Thoracic aorta (tissue), 2 donors: ENCODE measurements at regions not wholly inside any gene's neighbourhood (a gene's known extent, or its start where the extent isn't known, plus 50 kb on each side); places are given as distances from the start of the nearest gene placed in this dataset.

ENCODE experiments used
- ATAC-seq: fragments of 150-250 bp; one replicate; pipeline ENCODE4 v1.8.0; 2017; ENCODE audit warnings: low read depth; ENCODE audit not compliant: insufficient number of reproducible peaks, low FRiP score
- DNase-seq: peaks from one replicate; pipeline ENCODE4 v3.0.0-alpha.2; 2020; ENCODE audit warnings: low spot score
- H3K27ac ChIP-seq, 2 donors: fragments of 200-600 bp; sonication (generic); 1 replicate in 1 of 2; 2 replicates in 1 of 2; pipeline ENCODE4 v1.5.1; 2016; ENCODE audit warnings: mild to moderate bottlenecking in 2 of 2, moderate library complexity in 2 of 2
- H3K27me3 ChIP-seq: fragments of 200-600 bp; sonication (generic); replicated peaks from 2 replicates; pipeline ENCODE4 v1.6.0; 2016; ENCODE audit warnings: mild to moderate bottlenecking; ENCODE audit not compliant: insufficient read depth
- H3K36me3 ChIP-seq: fragments of 200-600 bp; sonication (generic); one replicate; pipeline ENCODE4 v1.5.1; 2016
- H3K4me1 ChIP-seq, 2 donors: fragments of 200-600 bp; sonication (generic); 1 replicate in 1 of 2; 2 replicates in 1 of 2; pipeline versions ENCODE4 v1.5.1 to v1.6.0; 2016; ENCODE audit warnings: low read depth in 2 of 2, mild to moderate bottlenecking in 1 of 2; ENCODE audit not compliant: control insufficient read depth in 1 of 2
- H3K4me3 ChIP-seq: fragments of 200-600 bp; sonication (generic); 2 replicates; pipeline ENCODE4 v1.5.1; 2016; ENCODE audit warnings: mild to moderate bottlenecking
- H3K9me3 ChIP-seq: fragments of 200-600 bp; sonication (generic); 2 replicates; pipeline ENCODE4 v1.5.1; 2016
- CTCF ChIP-seq: fragments of 200-600 bp; sonication (generic); IDR thresholded peaks from one replicate; pipeline ENCODE4 v1.5.1; 2019; ENCODE audit warnings: antibody characterized with exemption

- Histone ChIP-seq H3K9me3 (no peaks in the 10 kb centered on the region), H3K27ac (no peak overlapping the region), H3K27me3 (no peaks in the 10 kb centered on the region), H3K4me3 (no peak overlapping the region), H3K4me1 (no peaks in the 10 kb centered on the region), H3K36me3 (no peaks in the 10 kb centered on the region)
- no peak for DNase-seq
- no peak for TF ChIP-seq CTCF
- no peak for ATAC-seq
These were observed 252.9 kb downstream of the DPY19L2 start for GRCh38 chr12:63415357-63415756.

- no peak for TF ChIP-seq CTCF
- DNase-seq (no peak), ATAC-seq (no peak)
- Histone ChIP-seq H3K27me3 (no peaks in the 10 kb centered on the region), H3K9me3 (peaks cover 8% of the 10 kb centered on the region), H3K4me1 (no peaks in the 10 kb centered on the region), H3K27ac (no peak overlapping the region), H3K36me3 (no peaks in the 10 kb centered on the region), H3K4me3 (no peak overlapping the region)
These were observed 258.1 kb downstream of the DPY19L2 start for GRCh38 chr12:63410197-63410596.

- ATAC-seq (no peak), DNase-seq (no peak)
- Histone ChIP-seq H3K9me3 (peaks cover 8% of the 10 kb centered on the region), H3K27me3 (no peaks in the 10 kb centered on the region), H3K4me3 (no peak overlapping the region), H3K36me3 (no peaks in the 10 kb centered on the region), H3K4me1 (no peaks in the 10 kb centered on the region), H3K27ac (no peak overlapping the region)
- no peak for TF ChIP-seq CTCF
These were observed 255.8 kb upstream of the AVPR1A start for GRCh38 chr12:63406781-63407180.

GRCh38 chr12:63404611-63405010, 253.6 kb upstream of the AVPR1A start:
- Histone ChIP-seq H3K27me3 (no peaks in the 10 kb centered on the region), H3K36me3 (no peaks in the 10 kb centered on the region), H3K9me3 (peaks cover 8% of the 10 kb centered on the region), H3K4me3 (no peak overlapping the region), H3K27ac (no peak overlapping the region), H3K4me1 (no peaks in the 10 kb centered on the region)
- DNase-seq (no peak), ATAC-seq (no peak)
- TF ChIP-seq CTCF = no peak

- H3K4me3 ChIP-seq = no peak overlapping the region
- H3K27me3 ChIP-seq = no peaks in the 10 kb centered on the region
- H3K36me3 ChIP-seq = no peaks in the 10 kb centered on the region
- peaks cover 8% of the 10 kb centered on the region for H3K9me3 ChIP-seq
- DNase-seq = no peak
- no peak for ATAC-seq
- no peak overlapping the region for H3K27ac ChIP-seq
- no peak for TF ChIP-seq CTCF
- no peaks in the 10 kb centered on the region for H3K4me1 ChIP-seq
These were observed 252.3 kb upstream of the AVPR1A start for GRCh38 chr12:63403256-63403655.
